NCI-H526 treated with DMSO at 0.1 percent for 48 hours (cell line): ENCODE measurements at regions not wholly inside any gene's neighbourhood (a gene's known extent, or its start where the extent isn't known, plus 50 kb on each side); places are given as distances from the start of the nearest gene placed in this dataset.
"Not testable (repeated sequence)": the region's sequence is repeated elsewhere in the genome, so short reads cannot be mapped to it uniquely, and the experiment has no call there.

ENCODE experiments used
- DNase-seq: peaks from one replicate; lab custom pipeline; 2025; lab: John Stamatoyannopoulos, UW

DNA sequence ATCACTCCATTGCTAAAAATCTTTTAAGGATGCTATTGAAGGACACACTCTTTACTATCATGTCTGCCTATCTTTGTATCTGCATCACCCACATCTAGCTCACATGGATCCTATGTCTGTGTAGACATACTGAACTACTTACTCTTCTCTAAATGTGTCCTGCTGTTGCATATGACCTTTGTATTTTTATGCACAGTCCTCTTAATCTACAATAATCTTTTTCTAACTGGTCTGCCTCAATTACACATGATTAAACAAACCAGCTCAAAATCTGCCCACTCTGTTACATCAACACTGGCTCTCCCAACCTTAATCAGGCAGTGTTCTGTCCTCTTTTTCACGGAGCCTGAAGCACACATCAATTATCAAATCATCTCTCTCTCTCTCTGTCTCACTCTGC lies 316.3 kb upstream of the MGAT4C start:
- no peak for DNase-seq

DNA sequence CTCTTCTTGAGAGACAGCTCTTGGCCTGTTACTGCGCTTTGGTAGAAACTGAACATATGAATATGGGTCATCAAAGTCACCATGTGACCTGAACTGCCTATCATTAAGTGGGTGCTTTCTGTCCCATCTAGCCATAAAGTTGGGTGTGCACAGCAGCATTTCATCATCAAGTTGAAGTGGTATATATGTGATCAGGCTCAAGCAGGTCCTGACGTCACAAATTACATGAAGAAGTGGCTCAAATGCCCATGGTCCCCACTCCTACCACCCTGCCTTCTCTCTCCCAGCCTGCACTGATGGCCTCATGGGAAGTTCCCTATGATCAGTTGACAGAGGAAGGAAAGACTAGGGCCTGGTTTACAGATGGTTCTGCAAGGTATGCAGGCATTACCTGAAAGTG lies 308.8 kb upstream of the MGAT4C start:
- DNase-seq, result no peak

DNA sequence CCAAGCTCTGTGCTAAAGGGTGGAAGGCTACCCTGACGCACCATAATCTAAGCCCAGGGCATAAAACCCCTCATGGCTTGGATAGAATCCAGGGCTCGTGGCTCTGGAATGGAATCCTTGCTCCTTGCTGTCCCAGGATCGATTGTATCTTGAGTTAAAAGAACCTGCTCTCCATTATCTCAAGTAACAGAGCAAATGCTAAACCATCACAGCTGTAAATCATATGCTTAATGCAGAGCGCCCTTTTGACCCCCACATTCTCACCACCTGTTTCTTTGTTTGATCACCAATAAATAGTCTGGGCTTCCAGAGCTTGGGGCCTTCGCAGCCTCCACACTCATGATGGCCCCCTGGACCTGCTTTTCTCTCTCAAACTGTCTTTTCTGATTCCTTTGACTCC lies 299.3 kb upstream of the MGAT4C start:
- not testable (repeated sequence) for DNase-seq

DNA sequence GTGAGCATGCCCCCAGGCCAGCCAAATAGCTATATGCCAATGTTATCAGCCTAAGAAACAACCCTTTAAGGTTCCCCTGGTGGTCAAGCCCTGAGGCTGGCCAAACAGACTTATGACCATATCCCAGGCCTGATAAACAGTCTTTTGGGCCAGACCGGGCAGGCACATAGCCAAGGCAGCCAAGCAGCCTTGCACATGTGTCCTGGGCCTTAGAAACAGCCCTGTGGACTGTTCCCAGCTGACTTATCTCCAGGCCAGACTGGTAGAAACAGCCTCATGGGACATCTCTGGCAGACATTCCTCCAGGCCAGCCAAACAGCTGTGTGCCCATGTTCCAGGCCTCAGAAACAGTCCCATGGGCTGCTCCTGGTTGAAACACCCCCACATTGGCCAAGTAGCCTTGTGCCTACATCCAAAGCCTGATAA lies 295.0 kb upstream of the MGAT4C start:
- DNase-seq, result no peak

DNA sequence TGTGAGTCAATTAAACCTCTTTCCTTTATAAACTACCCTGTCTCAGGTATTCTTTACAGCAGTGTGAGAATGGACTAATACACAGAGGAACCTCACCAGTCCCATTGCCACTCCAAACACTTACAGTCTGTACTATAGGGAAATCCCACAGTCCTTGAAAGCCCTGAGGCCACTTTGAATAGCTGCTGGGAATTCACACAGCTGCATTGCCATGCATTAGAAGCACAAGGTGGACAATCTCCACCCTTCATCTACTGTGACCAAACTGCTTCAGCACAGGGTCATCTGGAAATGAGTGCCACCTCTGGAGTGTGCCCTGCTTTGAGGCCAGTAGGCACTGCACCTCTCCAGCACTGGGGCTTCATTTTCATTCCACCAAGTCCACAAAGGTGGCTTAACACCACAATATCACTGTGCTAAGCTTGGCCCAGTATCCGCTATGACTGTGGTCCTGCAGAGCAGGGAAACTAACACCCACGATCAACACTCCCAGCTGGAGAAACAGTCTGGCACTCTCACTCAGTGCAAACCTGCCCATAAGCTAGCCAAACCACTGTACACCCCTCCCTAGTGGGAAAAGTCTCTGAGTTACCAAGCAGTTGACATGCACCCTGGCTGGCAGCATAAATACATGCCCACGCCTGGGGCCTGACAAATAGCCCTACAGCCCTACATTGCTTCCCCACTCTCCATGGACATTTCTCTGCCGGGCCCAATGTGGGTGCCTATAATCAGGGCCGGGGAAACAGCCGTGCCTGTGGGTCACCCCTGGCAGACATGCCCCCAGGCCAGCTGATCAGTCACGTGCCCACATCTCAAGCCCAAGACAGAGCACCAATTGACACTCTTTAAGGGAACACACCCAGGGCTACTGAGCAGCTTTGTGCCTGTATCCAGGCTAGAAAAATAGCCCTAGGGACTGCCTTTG lies 294.3 kb upstream of the MGAT4C start:
- no peak for DNase-seq

DNA sequence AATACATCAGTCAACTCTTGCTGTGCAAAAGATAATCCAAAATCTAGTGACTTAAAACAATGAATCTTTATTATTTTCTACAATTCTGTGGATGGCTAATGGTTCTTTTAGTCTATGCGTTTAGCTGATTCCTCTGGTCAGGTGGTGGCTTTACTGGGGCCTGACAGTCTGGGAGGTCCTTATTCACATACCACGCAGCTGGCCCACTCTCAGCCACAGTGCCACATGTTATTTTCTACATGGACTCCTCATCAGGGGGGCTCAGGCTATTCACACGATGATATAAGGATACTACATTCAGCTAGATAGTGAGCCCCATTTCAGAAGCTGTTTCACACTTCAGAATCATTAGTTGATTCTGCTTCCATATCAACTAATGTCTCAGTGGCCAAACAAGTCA lies 287.5 kb upstream of the MGAT4C start:
- DNase-seq, result no peak

DNA sequence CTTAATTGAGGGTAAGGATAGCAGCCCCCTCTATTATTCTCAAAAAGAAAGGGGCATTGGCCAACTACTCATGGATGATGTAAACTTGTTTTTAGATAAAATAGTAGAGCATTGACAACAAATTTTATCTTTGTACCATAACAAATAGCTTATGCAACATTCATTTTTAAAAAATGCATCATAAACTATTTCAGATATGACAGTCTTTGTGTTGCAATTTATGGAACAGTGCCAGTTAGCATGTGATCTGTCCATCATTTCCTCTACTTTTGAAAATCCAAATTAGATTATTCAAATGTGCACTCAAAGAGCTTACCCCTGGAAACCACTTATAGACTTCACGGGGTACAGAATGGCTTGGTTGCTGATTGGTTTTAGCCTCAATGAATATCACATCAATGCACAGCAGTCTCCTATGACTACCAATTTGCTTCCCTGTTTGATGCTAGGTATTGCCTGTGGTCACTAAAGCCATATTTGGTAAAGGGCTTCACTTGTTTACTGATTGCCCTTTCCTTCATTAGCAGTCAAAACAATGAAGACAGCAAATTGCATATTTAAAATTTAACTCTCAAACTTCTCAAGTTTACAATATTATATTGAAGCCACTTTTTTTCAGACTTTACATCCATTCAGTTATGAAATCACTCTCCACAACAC lies 274.9 kb upstream of the MGAT4C start:
- no peak for DNase-seq

DNA sequence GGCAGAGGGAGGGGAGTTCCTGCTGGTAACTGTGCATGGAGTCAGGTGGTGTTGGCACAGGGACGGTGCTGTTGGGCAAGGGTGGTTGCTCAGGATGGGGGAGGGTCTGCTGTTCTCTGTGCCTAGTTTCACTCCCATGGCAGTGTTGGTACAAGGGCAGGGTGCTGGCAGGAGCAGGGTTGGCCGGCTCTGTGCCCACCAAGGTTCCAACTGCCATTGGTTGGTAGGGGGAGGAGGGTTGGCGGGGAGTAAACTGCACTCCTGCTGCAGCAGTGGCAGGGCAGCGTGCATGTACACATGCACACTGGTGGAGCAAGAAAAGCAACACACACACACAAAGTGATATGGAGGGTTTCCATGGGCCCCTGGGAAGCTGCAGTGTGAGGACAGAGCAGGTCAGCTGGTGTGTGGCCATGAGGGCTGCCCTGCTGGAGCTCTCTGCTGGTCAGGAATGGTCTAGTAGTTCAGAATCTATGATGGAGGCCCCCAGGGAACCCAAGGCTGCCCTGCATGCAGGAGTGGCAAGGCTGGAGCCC lies 269.9 kb upstream of the MGAT4C start:
- DNase-seq, result no peak

DNA sequence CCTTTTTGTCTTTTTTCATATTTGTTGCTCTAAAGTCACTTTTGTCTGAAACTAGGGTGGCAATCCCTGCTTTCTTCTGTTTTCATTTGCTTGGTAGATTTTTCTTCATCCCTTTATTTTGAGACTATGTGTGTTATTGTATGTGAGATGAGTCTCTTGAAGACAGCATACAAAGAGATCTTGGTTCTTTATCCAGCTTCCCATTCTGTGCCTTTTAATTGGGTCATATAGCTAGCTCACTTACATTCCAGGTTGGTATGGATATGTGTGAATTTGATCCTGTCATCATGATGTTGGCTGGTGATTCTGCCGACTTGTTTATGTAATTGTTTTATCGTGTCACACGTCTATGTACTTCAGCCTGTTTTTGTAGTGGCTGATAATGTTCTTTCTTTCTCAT lies 267.7 kb upstream of the MGAT4C start:
- no peak for DNase-seq

DNA sequence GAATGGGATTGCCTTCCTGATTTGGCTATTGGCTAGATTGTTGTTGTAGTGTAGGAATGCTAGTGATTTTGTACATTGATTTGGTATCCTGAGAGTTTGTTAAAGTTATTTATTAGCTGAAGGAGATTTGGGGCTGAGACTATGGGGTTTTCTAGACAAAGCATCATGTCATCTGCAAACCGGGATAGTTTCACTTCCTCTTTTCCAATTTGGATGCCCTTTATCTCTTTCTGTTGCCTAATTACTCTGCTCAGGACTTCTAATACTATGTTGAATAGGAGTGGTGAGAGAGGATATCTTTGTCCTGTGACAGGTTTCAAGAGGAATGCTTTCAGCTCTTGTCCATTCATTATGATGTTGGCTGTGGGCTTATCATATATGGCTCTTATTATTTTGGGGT lies 265.7 kb upstream of the MGAT4C start:
- no peak for DNase-seq

DNA sequence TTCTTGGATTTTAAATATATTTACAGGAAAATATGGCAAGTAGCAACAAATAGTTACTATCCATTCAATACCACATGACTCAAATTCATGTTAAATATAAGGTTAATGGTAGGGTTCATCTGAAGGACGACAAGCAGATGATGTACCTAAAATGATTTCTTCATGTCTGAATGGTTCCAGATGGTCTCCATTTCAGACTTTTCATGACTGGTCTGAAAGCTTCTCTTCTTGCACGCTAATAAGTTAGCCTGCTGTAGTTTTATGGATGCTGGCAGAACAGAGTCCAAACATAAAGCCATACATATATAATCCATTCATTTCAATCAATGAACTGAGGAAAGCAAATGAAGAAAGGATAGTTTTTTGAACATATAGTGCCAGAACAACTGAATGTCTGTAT lies 257.0 kb upstream of the MGAT4C start:
- DNase-seq, result no peak

DNA sequence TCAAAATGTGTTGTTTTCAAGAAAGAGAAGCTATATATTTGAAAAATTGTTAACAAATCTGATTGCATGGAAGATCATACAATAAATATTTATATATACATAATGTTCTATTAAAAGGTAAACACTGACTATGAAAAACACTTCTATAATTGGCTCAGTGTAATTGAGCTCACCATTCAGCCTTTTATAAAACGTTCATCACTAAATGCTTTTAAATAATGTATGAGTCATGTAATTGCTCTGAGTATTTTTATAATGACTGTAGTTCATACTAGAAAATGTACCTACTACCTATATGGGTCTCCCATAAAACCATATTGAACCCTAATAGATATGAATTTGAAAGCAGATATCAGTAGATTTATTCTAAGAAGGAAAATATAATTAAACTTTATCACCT lies 240.4 kb upstream of the MGAT4C start:
- DNase-seq, result no peak

DNA sequence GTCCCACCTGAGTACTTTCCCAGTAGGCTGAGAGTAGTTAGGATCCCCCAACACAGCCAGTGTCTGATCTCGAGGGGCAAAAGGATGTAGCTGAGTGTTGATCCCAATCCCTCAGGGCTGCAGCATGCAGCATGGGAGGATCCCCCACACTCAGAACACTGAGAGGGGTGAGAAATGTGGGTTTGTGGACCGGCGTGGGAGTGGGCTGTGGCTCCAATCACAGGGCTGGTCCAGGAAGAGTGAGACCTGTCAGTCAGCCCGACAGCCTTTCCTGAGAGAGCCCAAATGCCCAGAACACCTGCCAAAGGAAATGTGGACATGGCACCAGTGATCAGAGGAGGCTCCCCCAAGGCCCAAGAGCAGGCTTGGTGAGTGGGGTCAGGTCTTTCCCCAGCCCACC lies 228.3 kb upstream of the MGAT4C start:
- DNase-seq, result no peak

DNA sequence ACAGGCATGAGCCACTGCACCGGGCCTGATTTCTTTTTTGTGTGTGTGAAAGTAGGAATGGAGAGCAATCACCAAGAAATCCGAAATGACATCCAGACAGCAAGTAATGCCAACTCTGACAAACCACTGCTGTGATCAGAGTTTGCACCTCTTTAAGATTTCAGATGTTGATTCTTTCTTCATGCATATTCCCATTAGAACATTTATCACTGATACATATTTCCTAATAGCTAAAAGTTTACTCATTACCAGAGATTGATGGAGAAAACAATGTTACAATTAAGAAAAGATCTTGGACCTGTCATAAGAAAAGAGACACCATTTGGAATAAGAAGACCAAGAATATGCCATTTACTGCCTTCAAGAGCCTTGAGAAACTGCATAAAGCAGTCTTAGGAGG lies 217.0 kb upstream of the MGAT4C start:
- no peak for DNase-seq

DNA sequence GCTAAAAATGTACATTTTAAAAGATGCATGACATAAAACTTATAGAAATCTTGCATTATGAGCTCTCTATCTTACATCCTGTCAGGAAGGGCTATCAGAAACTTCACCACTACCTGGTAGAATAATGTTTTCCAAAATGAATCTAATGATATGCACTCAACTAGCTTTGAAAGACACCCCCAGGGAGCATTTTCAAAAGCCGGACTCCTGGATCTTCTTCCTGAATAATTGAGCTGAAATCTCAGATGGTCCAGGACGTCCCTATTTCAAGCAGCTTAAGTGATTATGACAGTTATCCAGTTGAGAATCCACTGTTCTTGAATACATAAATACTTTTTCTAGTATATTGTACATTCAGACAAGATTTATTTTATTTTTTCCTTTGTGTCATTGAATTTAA lies 200.6 kb upstream of the MGAT4C start:
- no peak for DNase-seq

DNA sequence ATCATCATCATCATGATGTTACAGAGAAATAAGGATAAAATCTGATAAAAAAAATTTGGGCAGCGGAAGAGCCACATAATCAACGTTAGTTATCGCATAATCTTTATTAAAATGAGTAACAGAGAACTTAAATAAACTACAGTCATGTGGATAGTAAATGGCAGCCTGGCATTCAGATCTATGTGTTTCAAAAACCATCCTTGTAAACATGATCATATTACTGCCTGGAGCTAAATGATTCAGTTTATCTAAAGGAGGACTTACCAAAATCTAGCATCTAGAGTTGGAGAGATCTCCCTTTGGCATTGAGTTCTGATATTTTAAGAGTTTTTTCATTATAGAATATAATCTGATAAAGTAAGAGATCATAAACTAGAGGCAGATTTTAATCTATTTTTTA lies 200.1 kb upstream of the MGAT4C start:
- no peak for DNase-seq

DNA sequence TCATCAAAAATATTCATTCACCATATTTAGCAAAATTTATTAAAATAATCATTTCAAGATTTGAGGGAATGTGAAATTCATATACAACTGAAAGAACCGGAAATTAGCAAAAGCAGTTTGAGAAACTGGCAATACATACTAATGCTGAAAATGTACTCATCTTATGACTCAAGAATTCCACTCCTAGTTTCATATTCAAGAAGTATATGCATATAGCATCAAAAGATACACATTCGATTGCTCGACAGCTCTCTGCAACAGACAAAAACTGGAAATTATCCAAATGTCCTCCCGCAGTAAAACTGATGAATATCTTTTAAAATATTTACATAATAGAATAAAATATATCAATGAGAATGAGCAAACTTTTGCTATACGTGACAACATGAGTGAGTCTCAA lies 189.2 kb upstream of the MGAT4C start:
- no peak for DNase-seq

DNA sequence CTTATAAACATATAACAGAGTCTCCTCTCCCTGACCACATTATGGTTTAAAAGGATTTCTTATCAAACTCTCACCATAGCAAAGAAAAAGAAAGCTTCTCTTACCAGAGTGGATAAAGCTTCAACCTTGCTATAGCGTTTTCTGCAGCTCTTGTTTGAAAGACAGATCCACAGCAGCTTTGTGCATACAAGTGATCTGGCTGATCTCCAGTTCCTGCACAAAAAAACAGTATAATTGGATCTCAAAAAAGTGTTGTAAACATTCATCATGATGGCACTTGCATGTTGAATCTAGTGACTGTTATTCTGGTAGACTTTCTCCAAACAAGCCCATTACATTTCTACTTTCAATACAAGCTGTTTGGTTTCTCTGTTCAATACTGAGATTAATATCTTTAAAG lies 178.9 kb upstream of the MGAT4C start:
- no peak for DNase-seq

DNA sequence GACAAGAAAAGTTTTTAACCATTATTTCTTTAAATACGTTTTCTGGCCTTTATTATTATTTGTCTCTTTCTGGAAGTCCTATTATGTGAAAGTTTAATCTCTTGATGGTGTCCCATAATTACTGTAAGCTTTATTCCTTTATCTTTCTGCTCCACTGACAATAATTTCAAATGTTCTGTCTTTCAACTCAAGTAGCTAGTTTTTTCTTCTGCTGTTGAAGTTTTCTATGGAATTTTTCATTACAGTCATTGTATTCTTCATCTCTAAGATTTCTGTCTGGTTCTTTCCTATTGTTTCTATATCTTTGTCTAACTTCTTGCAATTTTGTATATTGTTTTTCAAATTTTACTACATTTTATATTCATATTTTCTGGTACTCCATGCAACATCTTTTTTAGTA lies 173.6 kb upstream of the MGAT4C start:
- DNase-seq, result no peak

DNA sequence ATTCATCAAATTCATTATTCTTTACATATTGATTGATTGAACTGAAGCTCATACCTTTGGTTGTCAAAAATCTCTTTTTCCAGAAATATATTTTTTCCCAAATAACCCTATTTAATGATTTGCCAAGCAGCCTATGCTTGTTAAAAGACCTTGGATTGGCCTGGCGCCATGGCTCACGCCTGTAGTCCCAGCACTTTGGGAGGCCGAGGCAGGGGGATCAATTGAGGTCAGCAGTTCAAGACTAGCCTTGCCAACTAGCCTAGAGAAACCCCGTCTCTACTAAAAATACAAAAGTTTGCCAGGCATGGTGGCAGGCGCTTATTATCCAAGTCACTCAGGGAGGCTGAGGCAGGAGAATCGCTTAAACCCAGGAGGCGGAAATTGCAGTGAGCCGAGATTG lies 165.1 kb upstream of the MGAT4C start:
- DNase-seq, result no peak

DNA sequence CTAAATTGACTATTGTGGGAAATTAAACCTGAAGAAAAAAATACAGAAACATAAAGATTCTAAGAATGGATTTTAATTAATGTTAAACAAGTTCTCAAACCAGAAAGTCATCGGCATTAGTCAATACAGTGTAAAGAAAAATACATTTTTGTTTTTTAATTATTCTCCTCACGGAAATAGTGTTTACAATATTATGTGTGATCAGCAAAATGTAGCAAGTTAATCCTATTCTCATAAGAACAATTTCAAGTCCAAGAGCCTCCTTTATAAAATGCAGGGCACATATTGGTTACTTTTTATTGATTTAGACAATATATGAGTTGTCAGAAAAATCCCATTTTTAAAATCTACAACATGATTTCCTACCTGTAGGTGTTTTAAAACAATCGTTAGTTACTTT lies 158.0 kb upstream of the MGAT4C start:
- DNase-seq, result no peak

DNA sequence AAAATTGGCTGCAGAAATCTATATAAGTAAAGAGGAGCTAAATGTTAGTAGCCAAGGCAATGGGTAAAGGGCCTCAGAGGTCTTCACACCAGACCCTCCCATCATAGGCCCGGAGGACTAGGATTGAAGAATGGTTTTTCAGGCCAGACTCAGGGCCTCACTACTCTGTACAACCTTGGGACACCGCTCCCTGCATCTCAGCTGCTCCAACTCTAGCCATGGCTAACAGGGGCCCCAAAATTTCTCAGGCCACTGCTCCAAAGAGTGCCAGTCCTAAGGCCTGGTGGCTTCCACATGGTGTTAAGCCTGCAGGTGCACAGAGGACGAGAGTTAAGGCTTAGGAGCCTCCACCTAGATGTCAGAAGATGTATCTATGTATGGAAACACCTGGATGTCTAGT lies 155.5 kb upstream of the MGAT4C start:
- no peak for DNase-seq

DNA sequence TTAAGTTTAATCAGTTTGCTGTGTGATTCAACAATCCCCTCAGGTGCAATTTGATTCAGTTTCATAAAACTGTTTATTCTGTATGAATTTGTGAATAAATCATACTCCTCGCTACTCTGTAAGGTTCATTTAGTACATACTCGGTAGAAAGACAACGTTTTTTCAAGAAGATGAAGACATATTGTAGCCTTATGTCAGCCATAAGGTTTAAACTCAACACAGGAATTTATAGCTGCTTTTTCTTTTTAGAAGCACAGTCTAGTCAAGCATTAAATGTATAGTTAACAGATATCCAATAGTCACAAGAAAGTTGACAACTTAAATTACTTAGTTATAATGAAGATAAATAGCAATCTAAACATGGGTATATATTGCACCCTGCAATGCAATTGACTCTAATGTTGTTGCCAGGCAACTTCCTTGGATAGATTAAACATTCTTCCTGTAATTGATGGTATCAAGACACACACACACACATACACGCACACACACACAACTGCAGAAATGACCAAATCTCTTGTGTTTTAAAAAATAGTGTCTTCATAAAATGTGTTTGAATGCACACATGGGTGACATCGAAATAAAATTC lies 151.5 kb upstream of the MGAT4C start:
- no peak for DNase-seq
